T-helper 1 cell treated with Interleukin-12 subunit alpha and Interleukin-12 subunit beta and Interleukin-4 antibody, amounts not matched to agents 30 μg/mL and 1 μg/mL, for 36 hours (primary cell): ENCODE measurements at regions not wholly inside any gene's neighbourhood (a gene's known extent, or its start where the extent isn't known, plus 50 kb on each side); places are given as distances from the start of the nearest gene placed in this dataset.
"Not testable (repeated sequence)": the region's sequence is repeated elsewhere in the genome, so short reads cannot be mapped to it uniquely, and the experiment has no call there.

ENCODE experiments used
- H3K27ac Mint-ChIP-seq: one replicate; pipeline ENCODE4 v1.8.0; 2021; ENCODE audit warnings: mild to moderate bottlenecking, mixed read lengths
- H3K27me3 Mint-ChIP-seq: one replicate; pipeline ENCODE4 v1.8.0; 2021; ENCODE audit warnings: low read depth, mixed read lengths
- H3K36me3 Mint-ChIP-seq: one replicate; pipeline ENCODE4 v1.8.0; 2021; ENCODE audit warnings: low read depth, mixed read lengths
- H3K4me1 Mint-ChIP-seq: one replicate; pipeline ENCODE4 v1.8.0; 2021; ENCODE audit warnings: low read depth, mixed read lengths
- H3K4me3 Mint-ChIP-seq: one replicate; pipeline ENCODE4 v1.8.0; 2021; ENCODE audit warnings: mild to moderate bottlenecking, moderate library complexity, mixed read lengths
- H3K9me3 Mint-ChIP-seq: one replicate; pipeline ENCODE4 v1.8.0; 2021; ENCODE audit warnings: mixed read lengths

GRCh38 chr5:6117212-6117611 lies 261.1 kb downstream of the MED10 start:
- no peak overlapping the region for H3K27ac Mint-ChIP-seq
- no peaks in the 10 kb centered on the region for H3K27me3 Mint-ChIP-seq
- H3K4me1 Mint-ChIP-seq: no peaks in the 10 kb centered on the region
- no peak overlapping the region for H3K4me3 Mint-ChIP-seq
- H3K9me3 Mint-ChIP-seq: no peaks in the 10 kb centered on the region
- no peaks in the 10 kb centered on the region for H3K36me3 Mint-ChIP-seq

GRCh38 chr5:6115852-6116251 lies 262.5 kb downstream of the MED10 start:
- H3K4me1 Mint-ChIP-seq: no peaks in the 10 kb centered on the region
- H3K9me3 Mint-ChIP-seq: no peaks in the 10 kb centered on the region
- no peak overlapping the region for H3K4me3 Mint-ChIP-seq
- no peaks in the 10 kb centered on the region for H3K36me3 Mint-ChIP-seq
- no peak overlapping the region for H3K27ac Mint-ChIP-seq
- no peaks in the 10 kb centered on the region for H3K27me3 Mint-ChIP-seq

GRCh38 chr5:6112538-6112937 lies 265.8 kb downstream of the MED10 start:
- Mint-ChIP-seq H3K4me1 (no peaks in the 10 kb centered on the region), H3K4me3 (no peak overlapping the region), H3K9me3 (no peaks in the 10 kb centered on the region), H3K27ac (no peak overlapping the region), H3K36me3 (no peaks in the 10 kb centered on the region), H3K27me3 (no peaks in the 10 kb centered on the region)

DNA sequence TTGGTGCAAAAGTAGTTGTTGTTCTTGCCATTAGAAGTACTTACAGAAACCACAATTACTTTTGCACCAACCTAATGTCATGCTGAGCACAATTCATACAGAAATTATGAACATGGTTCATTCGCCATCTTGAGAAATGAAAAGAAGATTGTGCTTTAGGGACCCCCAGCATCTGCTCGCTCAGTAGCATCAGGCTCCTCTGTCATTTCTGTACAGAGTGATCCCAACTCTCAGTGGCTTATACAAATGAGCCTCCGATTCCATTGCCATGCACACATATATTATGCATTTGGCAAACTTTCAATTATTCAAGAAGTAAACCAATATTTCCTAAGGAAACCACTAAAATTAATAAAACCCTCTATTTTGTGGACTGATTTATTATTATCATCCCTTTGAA lies 266.2 kb downstream of the MED10 start:
- Mint-ChIP-seq H3K4me3 (no peak overlapping the region), H3K9me3 (no peaks in the 10 kb centered on the region), H3K36me3 (no peaks in the 10 kb centered on the region), H3K27ac (no peak overlapping the region), H3K27me3 (no peaks in the 10 kb centered on the region), H3K4me1 (no peaks in the 10 kb centered on the region)

- Mint-ChIP-seq H3K4me3 (no peak overlapping the region), H3K27ac (no peak overlapping the region), H3K27me3 (no peaks in the 10 kb centered on the region), H3K9me3 (no peaks in the 10 kb centered on the region), H3K4me1 (no peaks in the 10 kb centered on the region), H3K36me3 (no peaks in the 10 kb centered on the region)
Measured at GRCh38 chr5:6111131-6111530, 267.2 kb downstream of the MED10 start.

GRCh38 chr5:6110441-6111005 lies 267.8 kb downstream of the MED10 start:
- no peaks in the 10 kb centered on the region for H3K9me3 Mint-ChIP-seq
- no peak overlapping the region for H3K4me3 Mint-ChIP-seq
- no peaks in the 10 kb centered on the region for H3K36me3 Mint-ChIP-seq
- H3K27ac Mint-ChIP-seq: no peak overlapping the region
- no peaks in the 10 kb centered on the region for H3K4me1 Mint-ChIP-seq
- no peaks in the 10 kb centered on the region for H3K27me3 Mint-ChIP-seq

DNA sequence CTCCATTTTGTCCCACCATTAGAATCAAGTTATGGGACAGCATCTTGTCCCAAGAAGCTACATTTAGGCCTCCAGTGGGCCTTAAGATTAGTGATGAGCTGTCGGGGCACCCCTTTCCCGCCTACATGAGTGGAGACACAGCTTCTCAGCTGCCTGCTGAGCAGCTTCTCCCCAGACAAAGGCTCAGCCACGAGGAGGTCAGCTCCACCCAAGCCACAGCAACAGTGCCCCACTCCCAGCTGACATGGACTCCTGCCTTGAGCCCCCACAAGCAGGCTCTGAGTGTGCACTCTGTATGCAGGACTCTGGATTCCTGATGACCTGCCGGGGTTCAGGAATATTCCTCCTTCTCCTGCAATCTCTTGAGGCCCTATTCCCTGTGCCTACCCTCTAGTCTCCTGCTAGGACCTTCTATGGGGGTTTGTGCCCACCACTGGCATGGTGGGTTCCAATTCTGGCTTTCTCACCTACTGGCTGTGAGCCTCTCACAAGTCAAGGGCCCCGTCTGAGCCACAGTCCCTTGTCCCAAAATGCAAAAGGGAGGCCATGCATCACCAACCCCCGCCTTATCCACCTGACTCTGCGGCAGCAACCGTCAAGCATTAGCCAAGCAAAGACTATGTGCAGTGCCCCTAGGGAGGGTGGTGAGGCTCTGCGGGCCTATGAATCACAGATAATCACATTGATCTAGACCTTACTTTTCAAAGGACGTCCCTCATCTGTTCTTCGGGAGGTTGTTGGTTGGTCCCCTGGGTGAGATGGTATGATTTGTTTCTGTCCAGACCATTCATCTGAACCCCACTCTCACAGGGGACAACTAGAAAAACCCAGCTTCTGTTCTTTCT lies 269.1 kb downstream of the MED10 start:
- Mint-ChIP-seq H3K36me3 (no peaks in the 10 kb centered on the region), H3K9me3 (no peaks in the 10 kb centered on the region), H3K27ac (no peak overlapping the region), H3K27me3 (no peaks in the 10 kb centered on the region), H3K4me3 (no peak overlapping the region), H3K4me1 (no peaks in the 10 kb centered on the region)

- Mint-ChIP-seq H3K4me1 (no peaks in the 10 kb centered on the region), H3K9me3 (no peaks in the 10 kb centered on the region), H3K4me3 (no peak overlapping the region), H3K36me3 (no peaks in the 10 kb centered on the region), H3K27me3 (no peaks in the 10 kb centered on the region), H3K27ac (no peak overlapping the region)
Measured at GRCh38 chr5:6108540-6108848, 269.9 kb downstream of the MED10 start.

DNA sequence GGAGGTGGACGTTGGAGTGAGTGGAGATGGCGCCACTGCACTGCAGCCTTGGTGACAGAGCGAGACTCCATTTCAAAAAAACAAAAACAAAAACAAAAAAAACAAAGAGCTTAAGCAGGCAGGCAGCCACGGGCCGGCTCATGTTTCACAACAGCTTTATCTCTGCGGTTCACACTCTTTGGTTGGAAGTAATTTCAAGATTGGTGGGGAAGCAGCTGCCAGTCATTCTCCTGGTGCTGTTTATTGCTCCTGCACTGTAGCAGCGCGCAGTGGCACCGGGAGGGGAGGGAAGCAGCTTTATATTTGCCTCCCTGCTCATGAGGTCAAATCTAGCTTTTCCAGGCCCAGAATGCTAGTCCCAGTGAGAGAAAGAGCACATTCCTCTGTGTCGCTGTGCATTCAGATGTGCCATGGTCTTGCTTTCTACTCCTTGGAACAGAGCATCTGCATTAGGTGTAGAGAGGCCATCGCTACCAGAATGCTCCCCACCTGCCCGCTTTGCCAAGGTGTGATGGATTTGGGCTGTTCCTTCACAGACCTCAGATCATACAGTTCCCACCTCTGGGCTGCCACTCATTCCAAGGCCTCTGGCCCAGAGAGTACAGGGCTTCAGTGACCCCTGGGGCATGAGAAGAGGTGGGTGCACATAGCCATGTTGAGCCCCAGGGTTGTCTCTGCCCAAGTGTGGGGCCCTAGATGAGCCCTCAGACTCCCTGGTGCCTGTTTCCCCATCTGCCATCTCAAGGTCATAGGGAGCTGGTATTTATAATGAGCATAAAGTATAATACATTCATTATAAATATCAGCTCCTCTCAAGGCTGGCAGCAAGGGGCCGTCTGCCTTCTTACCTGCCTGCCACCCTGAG lies 270.4 kb downstream of the MED10 start:
- Mint-ChIP-seq H3K27me3 (no peaks in the 10 kb centered on the region), H3K27ac (no peak overlapping the region), H3K36me3 (no peaks in the 10 kb centered on the region), H3K4me3 (no peak overlapping the region), H3K4me1 (no peaks in the 10 kb centered on the region), H3K9me3 (no peaks in the 10 kb centered on the region)

GRCh38 chr5:6106756-6107155 lies 271.6 kb downstream of the MED10 start:
- no peaks in the 10 kb centered on the region for H3K4me1 Mint-ChIP-seq
- H3K9me3 Mint-ChIP-seq: no peaks in the 10 kb centered on the region
- no peak overlapping the region for H3K27ac Mint-ChIP-seq
- no peaks in the 10 kb centered on the region for H3K27me3 Mint-ChIP-seq
- no peak overlapping the region for H3K4me3 Mint-ChIP-seq
- no peaks in the 10 kb centered on the region for H3K36me3 Mint-ChIP-seq

DNA sequence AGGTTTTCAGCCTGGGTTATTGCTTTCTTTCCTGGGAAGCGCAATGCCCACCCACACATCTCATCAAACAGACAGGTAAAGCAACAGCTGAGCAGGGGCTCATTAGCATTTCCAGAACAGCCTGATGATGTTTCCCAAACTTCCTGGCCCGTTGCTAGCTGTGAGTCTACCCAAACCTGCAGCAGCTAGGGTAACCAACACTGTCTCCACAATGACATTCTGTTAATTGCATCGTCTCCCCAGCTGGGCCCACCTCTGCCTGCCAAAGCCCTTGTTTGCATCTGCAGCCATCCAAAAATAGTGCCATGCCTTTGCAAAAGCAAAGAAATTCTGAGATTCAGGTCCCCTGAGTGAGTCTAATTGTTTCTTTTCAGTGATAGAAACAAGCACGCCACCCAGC lies 273.0 kb downstream of the MED10 start:
- Mint-ChIP-seq H3K9me3 (no peaks in the 10 kb centered on the region), H3K27me3 (no peaks in the 10 kb centered on the region), H3K36me3 (no peaks in the 10 kb centered on the region), H3K4me1 (no peaks in the 10 kb centered on the region), H3K27ac (no peak overlapping the region), H3K4me3 (no peak overlapping the region)

DNA sequence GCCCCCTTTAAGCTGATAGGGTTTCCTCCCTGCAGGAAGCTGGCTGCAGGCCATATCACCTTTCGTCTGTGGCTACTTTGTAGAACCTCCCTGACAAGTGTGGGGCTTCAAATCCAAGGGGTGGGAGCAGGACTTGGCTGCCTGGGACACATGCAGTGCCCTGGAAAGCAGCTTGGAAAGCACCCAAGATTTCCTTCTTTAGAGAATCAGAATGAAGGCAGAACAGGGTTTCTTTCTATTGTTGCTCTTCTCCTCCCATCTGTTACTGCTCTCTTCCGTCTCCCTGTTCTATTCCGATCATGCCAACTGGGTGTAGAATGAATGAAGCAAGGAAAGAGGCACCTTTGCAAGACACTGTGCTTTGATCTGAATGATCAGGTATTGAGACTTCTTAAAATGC lies 282.2 kb downstream of the MED10 start:
- no peaks in the 10 kb centered on the region for H3K4me1 Mint-ChIP-seq
- no peaks in the 10 kb centered on the region for H3K36me3 Mint-ChIP-seq
- peaks cover 3% of the 10 kb centered on the region for H3K9me3 Mint-ChIP-seq
- no peaks in the 10 kb centered on the region for H3K27me3 Mint-ChIP-seq
- H3K4me3 Mint-ChIP-seq: no peak overlapping the region
- H3K27ac Mint-ChIP-seq: no peak overlapping the region

DNA sequence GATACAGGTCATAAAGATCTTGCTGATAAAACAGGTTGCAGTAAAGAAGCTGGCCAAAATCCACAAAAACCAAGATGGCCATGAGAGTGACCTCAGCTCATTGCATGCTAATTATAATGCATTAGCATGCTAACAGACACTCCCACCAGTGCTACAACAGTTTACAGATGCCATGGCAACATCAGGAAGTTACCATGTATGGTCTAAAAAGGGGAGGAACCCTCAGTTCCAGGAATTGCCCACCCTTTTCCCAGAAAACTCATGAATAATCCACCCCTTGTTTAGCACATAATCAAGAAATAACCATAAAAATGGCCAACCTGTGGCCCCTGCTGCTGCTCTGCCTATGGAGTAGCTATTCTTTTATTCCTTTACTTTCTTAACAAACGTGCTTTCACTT lies 284.2 kb downstream of the MED10 start:
- H3K27me3 Mint-ChIP-seq, H3K36me3 Mint-ChIP-seq, H3K9me3 Mint-ChIP-seq, H3K4me3 Mint-ChIP-seq, H3K27ac Mint-ChIP-seq, H3K4me1 Mint-ChIP-seq: not testable (repeated sequence)

DNA sequence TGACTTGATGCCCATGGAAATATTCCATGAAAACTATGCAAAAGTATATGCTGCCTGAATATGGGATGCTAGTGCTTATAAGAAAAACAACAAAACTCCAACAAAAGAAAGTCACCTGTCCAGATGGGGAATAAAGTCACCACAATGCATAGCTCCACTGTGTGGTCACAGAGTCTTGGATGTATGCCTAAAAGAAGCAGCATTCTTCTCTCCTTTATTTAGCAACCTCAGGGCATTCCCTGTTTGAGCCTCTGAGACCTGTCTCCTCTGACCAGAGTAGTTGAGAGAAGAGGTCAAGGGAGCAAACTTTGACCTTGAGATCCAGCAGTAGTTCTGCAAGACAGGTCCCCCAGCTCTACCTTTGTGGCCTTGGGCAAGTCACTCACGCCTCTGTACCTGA lies 287.5 kb downstream of the MED10 start:
- Mint-ChIP-seq H3K4me1 (no peaks in the 10 kb centered on the region), H3K27me3 (no peaks in the 10 kb centered on the region), H3K9me3 (peaks cover 3% of the 10 kb centered on the region), H3K27ac (no peak overlapping the region), H3K4me3 (no peak overlapping the region), H3K36me3 (no peaks in the 10 kb centered on the region)

DNA sequence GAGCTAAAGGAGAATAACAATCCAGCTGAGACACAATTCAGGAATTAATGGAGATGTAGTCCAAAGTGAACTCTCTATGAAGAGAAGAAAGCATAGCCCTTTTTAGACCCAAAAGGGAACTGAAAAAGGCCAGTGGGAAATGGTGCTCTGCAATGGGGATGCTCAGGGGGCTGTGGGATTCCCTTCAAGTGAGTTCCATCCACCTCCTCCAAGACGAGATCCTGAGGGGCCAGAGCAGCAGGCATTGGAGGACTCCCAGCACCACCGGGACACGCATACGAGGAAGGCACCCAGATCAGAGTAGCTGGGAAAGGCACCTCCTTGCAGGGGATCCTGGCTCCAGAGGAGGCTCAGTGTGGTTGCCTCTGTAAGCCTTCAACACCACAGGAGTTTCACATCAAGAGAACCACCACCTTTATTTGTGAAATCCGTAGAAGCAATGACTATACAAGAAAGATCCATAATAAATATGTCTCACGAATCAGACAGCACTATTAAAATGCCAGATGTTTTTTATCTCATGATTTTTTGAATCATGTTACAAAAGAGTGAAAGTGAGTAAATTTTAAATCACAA lies 288.2 kb downstream of the MED10 start:
- Mint-ChIP-seq H3K4me1 (no peaks in the 10 kb centered on the region), H3K9me3 (peaks cover 3% of the 10 kb centered on the region), H3K27ac (no peak overlapping the region), H3K4me3 (no peak overlapping the region), H3K36me3 (no peaks in the 10 kb centered on the region), H3K27me3 (no peaks in the 10 kb centered on the region)
